ENCODE measurements at regions not wholly inside any gene's neighbourhood (a gene's known extent, or its start where the extent isn't known, plus 50 kb on each side); places are given as distances from the start of the nearest gene placed in this dataset.

DNA sequence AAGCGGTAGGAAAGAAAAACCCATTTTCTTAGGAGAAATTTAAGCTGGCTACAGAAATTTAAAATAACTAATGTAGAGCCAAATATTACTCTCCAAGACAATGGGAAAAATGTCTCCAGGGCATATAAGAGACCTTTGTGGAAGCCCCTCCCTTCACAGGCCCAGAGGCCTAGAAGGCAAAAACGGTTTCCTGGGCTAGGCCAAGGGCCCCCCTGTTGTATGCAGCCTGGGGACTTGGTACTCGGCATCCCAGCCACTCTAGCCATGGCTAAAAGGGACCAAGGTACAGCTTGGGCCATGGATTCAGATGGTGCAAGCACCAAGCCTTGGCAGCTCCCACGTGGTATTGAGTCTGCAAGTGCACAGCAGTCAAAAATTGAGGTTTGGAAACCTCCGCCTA lies 90.1 kb downstream of the CGGBP1 start:
- TF ChIP-seq, protein P1, sequence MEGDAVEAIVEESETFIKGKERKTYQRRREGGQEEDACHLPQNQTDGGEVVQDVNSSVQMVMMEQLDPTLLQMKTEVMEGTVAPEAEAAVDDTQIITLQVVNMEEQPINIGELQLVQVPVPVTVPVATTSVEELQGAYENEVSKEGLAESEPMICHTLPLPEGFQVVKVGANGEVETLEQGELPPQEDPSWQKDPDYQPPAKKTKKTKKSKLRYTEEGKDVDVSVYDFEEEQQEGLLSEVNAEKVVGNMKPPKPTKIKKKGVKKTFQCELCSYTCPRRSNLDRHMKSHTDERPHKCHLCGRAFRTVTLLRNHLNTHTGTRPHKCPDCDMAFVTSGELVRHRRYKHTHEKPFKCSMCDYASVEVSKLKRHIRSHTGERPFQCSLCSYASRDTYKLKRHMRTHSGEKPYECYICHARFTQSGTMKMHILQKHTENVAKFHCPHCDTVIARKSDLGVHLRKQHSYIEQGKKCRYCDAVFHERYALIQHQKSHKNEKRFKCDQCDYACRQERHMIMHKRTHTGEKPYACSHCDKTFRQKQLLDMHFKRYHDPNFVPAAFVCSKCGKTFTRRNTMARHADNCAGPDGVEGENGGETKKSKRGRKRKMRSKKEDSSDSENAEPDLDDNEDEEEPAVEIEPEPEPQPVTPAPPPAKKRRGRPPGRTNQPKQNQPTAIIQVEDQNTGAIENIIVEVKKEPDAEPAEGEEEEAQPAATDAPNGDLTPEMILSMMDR (IDR thresholded peaks at IDR 0.05): no peak
- TF ChIP-seq, protein P2, sequence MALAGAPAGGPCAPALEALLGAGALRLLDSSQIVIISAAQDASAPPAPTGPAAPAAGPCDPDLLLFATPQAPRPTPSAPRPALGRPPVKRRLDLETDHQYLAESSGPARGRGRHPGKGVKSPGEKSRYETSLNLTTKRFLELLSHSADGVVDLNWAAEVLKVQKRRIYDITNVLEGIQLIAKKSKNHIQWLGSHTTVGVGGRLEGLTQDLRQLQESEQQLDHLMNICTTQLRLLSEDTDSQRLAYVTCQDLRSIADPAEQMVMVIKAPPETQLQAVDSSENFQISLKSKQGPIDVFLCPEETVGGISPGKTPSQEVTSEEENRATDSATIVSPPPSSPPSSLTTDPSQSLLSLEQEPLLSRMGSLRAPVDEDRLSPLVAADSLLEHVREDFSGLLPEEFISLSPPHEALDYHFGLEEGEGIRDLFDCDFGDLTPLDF (CRISPR knock-in tag; IDR thresholded peaks at IDR 0.05): no peak
- TF ChIP-seq, protein P3, sequence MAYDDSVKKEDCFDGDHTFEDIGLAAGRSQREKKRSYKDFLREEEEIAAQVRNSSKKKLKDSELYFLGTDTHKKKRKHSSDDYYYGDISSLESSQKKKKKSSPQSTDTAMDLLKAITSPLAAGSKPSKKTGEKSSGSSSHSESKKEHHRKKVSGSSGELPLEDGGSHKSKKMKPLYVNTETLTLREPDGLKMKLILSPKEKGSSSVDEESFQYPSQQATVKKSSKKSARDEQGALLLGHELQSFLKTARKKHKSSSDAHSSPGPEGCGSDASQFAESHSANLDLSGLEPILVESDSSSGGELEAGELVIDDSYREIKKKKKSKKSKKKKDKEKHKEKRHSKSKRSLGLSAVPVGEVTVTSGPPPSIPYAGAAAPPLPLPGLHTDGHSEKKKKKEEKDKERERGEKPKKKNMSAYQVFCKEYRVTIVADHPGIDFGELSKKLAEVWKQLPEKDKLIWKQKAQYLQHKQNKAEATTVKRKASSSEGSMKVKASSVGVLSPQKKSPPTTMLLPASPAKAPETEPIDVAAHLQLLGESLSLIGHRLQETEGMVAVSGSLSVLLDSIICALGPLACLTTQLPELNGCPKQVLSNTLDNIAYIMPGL (CRISPR knock-in tag; IDR thresholded peaks at IDR 0.05): no peak
- TF ChIP-seq, protein P4, sequence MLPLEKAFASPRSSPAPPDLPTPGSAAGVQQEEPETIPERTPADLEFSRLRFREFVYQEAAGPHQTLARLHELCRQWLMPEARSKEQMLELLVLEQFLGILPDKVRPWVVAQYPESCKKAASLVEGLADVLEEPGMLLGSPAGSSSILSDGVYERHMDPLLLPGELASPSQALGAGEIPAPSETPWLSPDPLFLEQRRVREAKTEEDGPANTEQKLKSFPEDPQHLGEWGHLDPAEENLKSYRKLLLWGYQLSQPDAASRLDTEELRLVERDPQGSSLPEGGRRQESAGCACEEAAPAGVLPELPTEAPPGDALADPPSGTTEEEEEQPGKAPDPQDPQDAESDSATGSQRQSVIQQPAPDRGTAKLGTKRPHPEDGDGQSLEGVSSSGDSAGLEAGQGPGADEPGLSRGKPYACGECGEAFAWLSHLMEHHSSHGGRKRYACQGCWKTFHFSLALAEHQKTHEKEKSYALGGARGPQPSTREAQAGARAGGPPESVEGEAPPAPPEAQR (CRISPR knock-in tag; IDR thresholded peaks at IDR 0.05): no peak
- TF ChIP-seq, protein P5, sequence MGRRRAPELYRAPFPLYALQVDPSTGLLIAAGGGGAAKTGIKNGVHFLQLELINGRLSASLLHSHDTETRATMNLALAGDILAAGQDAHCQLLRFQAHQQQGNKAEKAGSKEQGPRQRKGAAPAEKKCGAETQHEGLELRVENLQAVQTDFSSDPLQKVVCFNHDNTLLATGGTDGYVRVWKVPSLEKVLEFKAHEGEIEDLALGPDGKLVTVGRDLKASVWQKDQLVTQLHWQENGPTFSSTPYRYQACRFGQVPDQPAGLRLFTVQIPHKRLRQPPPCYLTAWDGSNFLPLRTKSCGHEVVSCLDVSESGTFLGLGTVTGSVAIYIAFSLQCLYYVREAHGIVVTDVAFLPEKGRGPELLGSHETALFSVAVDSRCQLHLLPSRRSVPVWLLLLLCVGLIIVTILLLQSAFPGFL (CRISPR knock-in tag; IDR thresholded peaks at IDR 0.05; ENCODE audit: borderline replicate concordance): no peak
- TF ChIP-seq CREM (CRISPR knock-in tag; IDR thresholded peaks at IDR 0.05) (no peak), SP1 (CRISPR knock-in tag; conservative IDR thresholded peaks at IDR 0.05) (no peak), CBFB (CRISPR knock-in tag; IDR thresholded peaks at IDR 0.05; ENCODE audit: low read depth) (no peak), MXD4 (CRISPR knock-in tag; IDR thresholded peaks at IDR 0.05; ENCODE audit: borderline replicate concordance) (no peak), NR3C1 (CRISPR knock-in tag; conservative IDR thresholded peaks at IDR 0.05; ENCODE audit: low read depth) (no peak)
- TF ChIP-seq, protein P6, sequence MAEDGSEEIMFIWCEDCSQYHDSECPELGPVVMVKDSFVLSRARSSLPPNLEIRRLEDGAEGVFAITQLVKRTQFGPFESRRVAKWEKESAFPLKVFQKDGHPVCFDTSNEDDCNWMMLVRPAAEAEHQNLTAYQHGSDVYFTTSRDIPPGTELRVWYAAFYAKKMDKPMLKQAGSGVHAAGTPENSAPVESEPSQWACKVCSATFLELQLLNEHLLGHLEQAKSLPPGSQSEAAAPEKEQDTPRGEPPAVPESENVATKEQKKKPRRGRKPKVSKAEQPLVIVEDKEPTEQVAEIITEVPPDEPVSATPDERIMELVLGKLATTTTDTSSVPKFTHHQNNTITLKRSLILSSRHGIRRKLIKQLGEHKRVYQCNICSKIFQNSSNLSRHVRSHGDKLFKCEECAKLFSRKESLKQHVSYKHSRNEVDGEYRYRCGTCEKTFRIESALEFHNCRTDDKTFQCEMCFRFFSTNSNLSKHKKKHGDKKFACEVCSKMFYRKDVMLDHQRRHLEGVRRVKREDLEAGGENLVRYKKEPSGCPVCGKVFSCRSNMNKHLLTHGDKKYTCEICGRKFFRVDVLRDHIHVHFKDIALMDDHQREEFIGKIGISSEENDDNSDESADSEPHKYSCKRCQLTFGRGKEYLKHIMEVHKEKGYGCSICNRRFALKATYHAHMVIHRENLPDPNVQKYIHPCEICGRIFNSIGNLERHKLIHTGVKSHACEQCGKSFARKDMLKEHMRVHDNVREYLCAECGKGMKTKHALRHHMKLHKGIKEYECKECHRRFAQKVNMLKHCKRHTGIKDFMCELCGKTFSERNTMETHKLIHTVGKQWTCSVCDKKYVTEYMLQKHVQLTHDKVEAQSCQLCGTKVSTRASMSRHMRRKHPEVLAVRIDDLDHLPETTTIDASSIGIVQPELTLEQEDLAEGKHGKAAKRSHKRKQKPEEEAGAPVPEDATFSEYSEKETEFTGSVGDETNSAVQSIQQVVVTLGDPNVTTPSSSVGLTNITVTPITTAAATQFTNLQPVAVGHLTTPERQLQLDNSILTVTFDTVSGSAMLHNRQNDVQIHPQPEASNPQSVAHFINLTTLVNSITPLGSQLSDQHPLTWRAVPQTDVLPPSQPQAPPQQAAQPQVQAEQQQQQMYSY (CRISPR knock-in tag; IDR thresholded peaks at IDR 0.05): no peak
- TF ChIP-seq, protein P7, sequence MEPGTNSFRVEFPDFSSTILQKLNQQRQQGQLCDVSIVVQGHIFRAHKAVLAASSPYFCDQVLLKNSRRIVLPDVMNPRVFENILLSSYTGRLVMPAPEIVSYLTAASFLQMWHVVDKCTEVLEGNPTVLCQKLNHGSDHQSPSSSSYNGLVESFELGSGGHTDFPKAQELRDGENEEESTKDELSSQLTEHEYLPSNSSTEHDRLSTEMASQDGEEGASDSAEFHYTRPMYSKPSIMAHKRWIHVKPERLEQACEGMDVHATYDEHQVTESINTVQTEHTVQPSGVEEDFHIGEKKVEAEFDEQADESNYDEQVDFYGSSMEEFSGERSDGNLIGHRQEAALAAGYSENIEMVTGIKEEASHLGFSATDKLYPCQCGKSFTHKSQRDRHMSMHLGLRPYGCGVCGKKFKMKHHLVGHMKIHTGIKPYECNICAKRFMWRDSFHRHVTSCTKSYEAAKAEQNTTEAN (CRISPR knock-in tag; IDR thresholded peaks at IDR 0.05): no peak
- TF ChIP-seq, protein P8, sequence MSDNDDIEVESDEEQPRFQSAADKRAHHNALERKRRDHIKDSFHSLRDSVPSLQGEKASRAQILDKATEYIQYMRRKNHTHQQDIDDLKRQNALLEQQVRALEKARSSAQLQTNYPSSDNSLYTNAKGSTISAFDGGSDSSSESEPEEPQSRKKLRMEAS (CRISPR knock-in tag; IDR thresholded peaks at IDR 0.05): no peak
